NT2/D1 (cell line): ENCODE measurements at regions not wholly inside any gene's neighbourhood (a gene's known extent, or its start where the extent isn't known, plus 50 kb on each side); places are given as distances from the start of the nearest gene placed in this dataset.

Experiments used
- SUZ12 ChIP-seq: IDR thresholded peaks from 2 replicates; pipeline ENCODE4 v1.6.1; 2011; ENCODE audit not compliant: insufficient read length, insufficient read depth; ENCODE audit errors: extremely low read depth
- YY1 ChIP-seq: IDR thresholded peaks from 2 replicates; pipeline ENCODE4 v1.6.1; 2011; ENCODE audit not compliant: insufficient read length, insufficient read depth
- ZNF274 ChIP-seq: IDR thresholded peaks from 2 replicates; pipeline ENCODE4 v1.6.1; 2011; ENCODE audit warnings: mild to moderate bottlenecking, low read depth, low read length

DNA sequence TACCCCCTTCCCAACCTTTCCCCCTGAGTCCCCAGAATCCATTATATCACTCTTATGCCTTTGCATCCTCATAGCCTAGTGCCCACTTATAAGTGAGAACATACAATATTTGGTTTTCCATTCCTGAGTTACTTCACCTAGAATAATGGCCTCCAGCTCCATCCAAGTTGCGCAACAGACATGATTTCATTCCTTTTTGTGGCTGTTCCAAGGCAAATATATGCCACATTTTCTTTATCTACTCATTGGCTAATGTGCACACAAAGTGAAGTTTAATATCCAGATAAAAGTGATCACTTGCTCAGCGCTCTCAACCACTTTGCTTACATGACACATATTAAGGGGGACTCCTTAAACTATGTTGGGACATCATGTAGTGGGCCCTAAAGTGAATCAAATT is 72.4 kb upstream of the TIAM1 start:
- TF ChIP-seq ZNF274 (no peak), SUZ12 (no peak), YY1 (no peak)
